GM23248 (cell line): ENCODE measurements at regions not wholly inside any gene's neighbourhood (a gene's known extent, or its start where the extent isn't known, plus 50 kb on each side); places are given as distances from the start of the nearest gene placed in this dataset.

Source experiments
- DNase-seq: peaks from one replicate; pipeline ENCODE4 v3.0.0-alpha.2; 2015
- H2AFZ ChIP-seq: fragments of 200-600 bp; sonication (generic); 2 replicates; pipeline ENCODE4 v1.6.1; 2016; ENCODE audit warnings: antibody characterized with exemption
- H3F3A ChIP-seq: fragments of 200-600 bp; sonication (generic); 2 replicates; pipeline ENCODE4 v1.6.1; 2016; ENCODE audit warnings: mild to moderate bottlenecking, antibody characterized with exemption, mixed run types; ENCODE audit not compliant: insufficient read depth
- H3K27ac ChIP-seq: fragments of 200-600 bp; sonication (generic); 2 replicates; pipeline ENCODE4 v1.5.1; 2016; ENCODE audit warnings: mild to moderate bottlenecking
- H3K27me3 ChIP-seq: fragments of 200-600 bp; sonication (generic); replicated peaks from 2 replicates; pipeline ENCODE4 v1.6.1; 2016; ENCODE audit warnings: mild to moderate bottlenecking; ENCODE audit not compliant: insufficient read depth
- H3K36me3 ChIP-seq: fragments of 200-600 bp; sonication (generic); 2 replicates; pipeline ENCODE4 v1.6.1; 2016; ENCODE audit warnings: low read depth, mild to moderate bottlenecking
- H3K4me1 ChIP-seq: fragments of 200-600 bp; sonication (generic); 2 replicates; pipeline ENCODE4 v1.6.1; 2016; ENCODE audit warnings: mild to moderate bottlenecking; ENCODE audit not compliant: insufficient read depth
- H3K4me2 ChIP-seq: fragments of 200-600 bp; sonication (generic); one replicate; pipeline ENCODE4 v1.6.1; 2016; ENCODE audit warnings: mild to moderate bottlenecking; ENCODE audit not compliant: unreplicated experiment
- H3K4me3 ChIP-seq: fragments of 200-600 bp; sonication (generic); 2 replicates; pipeline ENCODE4 v1.5.1; 2016; ENCODE audit warnings: mild to moderate bottlenecking
- H3K79me2 ChIP-seq: fragments of 200-600 bp; sonication (generic); 2 replicates; pipeline ENCODE4 v1.6.1; 2016; ENCODE audit warnings: mild to moderate bottlenecking; ENCODE audit not compliant: insufficient read depth
- H3K9ac ChIP-seq: fragments of 200-600 bp; sonication (generic); 2 replicates; pipeline ENCODE4 v1.6.1; 2016; ENCODE audit warnings: mild to moderate bottlenecking
- H3K9me2 ChIP-seq: fragments of 200-600 bp; sonication (generic); 2 replicates; pipeline ENCODE4 v1.6.1; 2016; ENCODE audit warnings: mixed run types, mild to moderate bottlenecking, moderate library complexity; ENCODE audit not compliant: insufficient read depth
- H3K9me3 ChIP-seq: fragments of 200-600 bp; sonication (generic); one replicate; pipeline ENCODE4 v1.6.1; 2017; ENCODE audit warnings: low read depth
- H4K20me1 ChIP-seq: fragments of 200-600 bp; sonication (generic); 2 replicates; pipeline ENCODE4 v1.6.0; 2016; ENCODE audit not compliant: insufficient read depth
- EZH2 ChIP-seq: fragments of 200-600 bp; sonication (generic); IDR thresholded peaks from 2 replicates; pipeline ENCODE4 v1.6.1; 2018; ENCODE audit warnings: antibody characterized with exemption, mild to moderate bottlenecking; ENCODE audit not compliant: insufficient read depth, poor library complexity, severe bottlenecking
- EZH2phosphoT487 ChIP-seq: fragments of 200-600 bp; sonication (generic); IDR thresholded peaks from 2 replicates; pipeline ENCODE4 v1.6.1; 2018; ENCODE audit warnings: antibody characterized with exemption, moderate library complexity, mild to moderate bottlenecking, low read depth; ENCODE audit not compliant: insufficient read depth
- WGBS, 2 experiments: methylation state at CpG; one replicate each; pipeline ENCODE4 v1.1.6; 2015 to 2017; ENCODE audit warnings: low lambda C conversion rate in 2 of 2, low coverage in 1 of 2; ENCODE audit errors: missing lambda C conversion rate in 2 of 2; 5-methylcytosine and 5-hydroxymethylcytosine counted together
- in situ Hi-C: fragments of 300-500 bp; cut with MboI; formaldehyde crosslinking; loops from 2 replicates; pipeline ENCODE4 v1.15.0; 2020

- H3K9me3 ChIP-seq, result no peaks in the 10 kb centered on the region
- H3K36me3 ChIP-seq, result no peaks in the 10 kb centered on the region
- no peak overlapping the region for H3K4me2 ChIP-seq
- H3K9ac ChIP-seq, result no peak overlapping the region
- peaks cover 21% of the 10 kb centered on the region for H3K4me1 ChIP-seq
- WGBS, 2 experiments, result 88 to 97% methylated on average over 4 of the region's 4 CpGs
- H3K4me3 ChIP-seq, result no peak overlapping the region
- H3K79me2 ChIP-seq, result no peaks in the 10 kb centered on the region
- in situ Hi-C loops, result no loop called here
- no peaks in the 10 kb centered on the region for H3K27me3 ChIP-seq
- no peak for DNase-seq
- H3K9me2 ChIP-seq, result no peaks in the 10 kb centered on the region
- H3F3A ChIP-seq, result peaks cover 16% of the 10 kb centered on the region
- H2AFZ ChIP-seq, result no peak overlapping the region
- no peak overlapping the region for H3K27ac ChIP-seq
- TF ChIP-seq EZH2phosphoT487 (no peak), EZH2 (no peak)
- H4K20me1 ChIP-seq, result no peaks in the 10 kb centered on the region
Measured at GRCh38 chr6:43992126-43992663, 135.1 kb downstream of the MRPL14 start.

GRCh38 chr6:43990627-43991619 is 136.3 kb downstream of the MRPL14 start:
- H3K4me3 ChIP-seq, result no peak overlapping the region
- in situ Hi-C loops, result no loop called here
- H3K36me3 ChIP-seq, result no peaks in the 10 kb centered on the region
- H3K27ac ChIP-seq, result no peak overlapping the region
- no peak for TF ChIP-seq EZH2
- no peak for TF ChIP-seq EZH2phosphoT487
- H3F3A ChIP-seq, result peaks cover 6% of the 10 kb centered on the region
- no peaks in the 10 kb centered on the region for H3K27me3 ChIP-seq
- no peaks in the 10 kb centered on the region for H3K9me2 ChIP-seq
- no peak overlapping the region for H2AFZ ChIP-seq
- no peak overlapping the region for H3K4me2 ChIP-seq
- 75% methylated on average over 17 to 18 of the region's 18 CpGs for WGBS, 2 experiments
- no peak overlapping the region for H3K9ac ChIP-seq
- peak; percentile 55 for DNase-seq
- no peaks in the 10 kb centered on the region for H3K9me3 ChIP-seq
- H4K20me1 ChIP-seq, result no peaks in the 10 kb centered on the region
- H3K79me2 ChIP-seq, result no peaks in the 10 kb centered on the region
- H3K4me1 ChIP-seq, result peaks cover 15% of the 10 kb centered on the region; the same call in 1 of the 2 replicates

- Histone ChIP-seq H3K9me3 (no peaks in the 10 kb centered on the region), H3K9me2 (no peaks in the 10 kb centered on the region), H3K27ac (no peak overlapping the region), H3K9ac (no peak overlapping the region), H3F3A (no peaks in the 10 kb centered on the region; the same call in 1 of the 2 replicates), H3K79me2 (no peaks in the 10 kb centered on the region), H3K27me3 (no peaks in the 10 kb centered on the region), H3K36me3 (no peaks in the 10 kb centered on the region), H3K4me3 (no peak overlapping the region), H3K4me2 (no peak overlapping the region), H4K20me1 (no peaks in the 10 kb centered on the region), H2AFZ (no peak overlapping the region), H3K4me1 (peaks cover 14% of the 10 kb centered on the region; the same call in 1 of the 2 replicates)
- TF ChIP-seq EZH2phosphoT487 (no peak), EZH2 (no peak)
- in situ Hi-C loops, result no loop called here
- 51 to 52% methylated on average over 9 of the region's 9 CpGs for WGBS, 2 experiments
- peak; percentile 75 for DNase-seq
Measured at GRCh38 chr6:43990275-43990626, 137.0 kb downstream of the MRPL14 start.

- DNase-seq, result no peak
- H3K4me1 ChIP-seq, result peaks cover 14% of the 10 kb centered on the region; the same call in 1 of the 2 replicates
- H3K4me2 ChIP-seq, result no peak overlapping the region
- in situ Hi-C loops, result no loop called here
- H4K20me1 ChIP-seq, result no peaks in the 10 kb centered on the region
- H3K36me3 ChIP-seq, result no peaks in the 10 kb centered on the region
- WGBS, 2 experiments, result 92 to 95% methylated on average over 10 of the region's 10 CpGs
- no peaks in the 10 kb centered on the region for H3K27me3 ChIP-seq
- no peaks in the 10 kb centered on the region for H3K9me3 ChIP-seq
- no peak overlapping the region for H2AFZ ChIP-seq
- no peaks in the 10 kb centered on the region for H3F3A ChIP-seq
- H3K79me2 ChIP-seq, result no peaks in the 10 kb centered on the region
- no peak overlapping the region for H3K27ac ChIP-seq
- no peak overlapping the region for H3K4me3 ChIP-seq
- H3K9me2 ChIP-seq, result no peaks in the 10 kb centered on the region
- no peak overlapping the region for H3K9ac ChIP-seq
- TF ChIP-seq EZH2 (no peak), EZH2phosphoT487 (no peak)
Measured at GRCh38 chr6:43989581-43990146, 137.6 kb downstream of the MRPL14 start.
